GM21717 (cell line): ENCODE measurements at regions not wholly inside any gene's neighbourhood (a gene's known extent, or its start where the extent isn't known, plus 50 kb on each side); places are given as distances from the start of the nearest gene placed in this dataset.

Source experiments
- ATAC-seq: cut with Tn5 transposase; IDR thresholded peaks from one replicate; pipeline ENCODE4 v1.9.1; 2021; ENCODE audit warnings: mild to moderate bottlenecking, moderate library complexity; ENCODE audit not compliant: unreplicated experiment

DNA sequence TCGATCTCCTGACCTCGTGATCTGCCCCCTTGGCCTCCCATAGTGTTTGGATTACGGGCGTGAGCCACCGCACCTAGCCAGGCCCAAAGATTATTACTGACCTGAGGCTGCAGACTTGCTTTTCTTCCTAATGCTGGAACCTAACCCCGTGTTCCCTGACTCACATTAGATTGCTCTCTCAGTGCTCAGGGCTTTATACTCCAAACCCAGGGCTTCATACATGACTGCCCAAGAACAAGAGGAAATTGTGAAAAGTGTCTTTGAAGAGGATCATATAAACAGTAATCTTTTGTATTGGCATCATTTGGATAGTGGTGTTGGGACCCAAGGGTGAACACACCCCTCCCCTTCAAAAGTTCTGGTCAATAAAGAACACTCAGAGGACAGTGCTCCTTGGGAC, 233.3 kb upstream of the TAS2R1 start:
- ATAC-seq: no peak

DNA sequence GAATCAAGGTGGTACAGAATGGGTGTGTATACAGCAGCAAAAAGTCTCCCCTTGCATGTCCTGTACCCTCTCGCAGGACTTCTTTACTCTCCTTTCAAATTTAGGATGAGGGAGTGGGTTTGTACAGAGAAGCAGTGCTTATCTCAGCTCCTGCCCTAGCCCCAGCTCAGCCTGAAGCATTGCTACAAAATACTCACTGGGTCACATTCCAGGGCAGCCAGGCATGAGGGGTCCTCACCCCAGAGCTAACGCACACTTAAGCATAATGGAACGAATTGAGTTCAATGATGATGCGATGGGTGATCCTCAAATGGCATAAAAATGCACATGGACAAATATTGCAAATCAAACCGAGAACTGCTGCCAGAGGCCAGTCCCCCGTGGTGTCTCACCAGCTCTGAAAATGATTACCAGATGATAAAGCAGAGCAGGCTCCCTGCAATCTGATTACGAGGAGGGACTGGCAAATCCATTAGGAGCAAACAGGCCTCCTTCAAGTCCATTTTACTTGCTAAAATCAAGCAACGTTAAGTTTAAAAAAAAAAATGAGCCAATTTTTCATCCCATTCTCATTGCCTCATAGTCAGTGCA, 231.6 kb upstream of the TAS2R1 start:
- ATAC-seq: no peak

DNA sequence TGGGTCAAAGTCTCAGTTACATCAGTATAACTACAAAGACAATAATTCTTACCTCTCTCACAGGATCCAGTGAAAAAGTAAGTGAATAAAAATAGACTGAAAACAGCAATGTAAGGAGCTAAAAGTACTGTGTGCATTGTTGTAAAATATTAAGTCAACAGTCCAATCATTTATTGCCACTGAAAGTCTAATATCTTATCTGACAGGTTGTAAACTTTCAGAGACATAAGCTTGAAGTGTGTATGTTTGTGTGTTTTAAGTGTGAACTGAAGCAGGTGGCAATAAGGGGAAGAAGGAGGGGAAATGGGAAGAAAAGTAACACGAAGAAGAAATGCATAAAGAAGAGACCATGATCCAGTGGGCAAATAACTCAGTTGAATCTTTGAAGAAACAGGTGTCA, 229.7 kb upstream of the TAS2R1 start:
- ATAC-seq: no peak

DNA sequence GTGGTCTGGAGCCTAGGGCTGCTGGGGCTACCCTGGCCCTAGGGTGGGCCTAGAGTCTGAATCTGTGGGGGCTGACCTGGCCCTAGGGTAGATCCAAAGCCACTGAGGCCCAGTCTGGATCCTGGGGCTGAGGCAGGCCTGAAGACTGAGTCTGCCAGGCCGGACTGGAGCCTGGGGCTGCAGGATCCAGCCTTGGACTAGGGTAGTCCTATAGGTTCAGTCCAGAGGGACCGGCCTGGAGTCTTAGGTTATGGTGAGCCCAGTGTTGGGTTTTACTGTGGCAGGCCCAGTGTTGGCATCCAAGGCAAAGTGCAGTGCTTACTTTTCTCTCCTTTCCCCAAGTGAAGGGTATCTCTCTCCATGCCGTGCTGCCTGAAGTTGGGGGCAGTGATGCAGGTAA, 227.9 kb upstream of the TAS2R1 start:
- ATAC-seq: no peak

- no peak for ATAC-seq
Measured at GRCh38 chr5:9853309-9853708, 223.2 kb upstream of the TAS2R1 start.

- ATAC-seq: no peak
Measured at GRCh38 chr5:9852671-9853070, 222.5 kb upstream of the TAS2R1 start.

DNA sequence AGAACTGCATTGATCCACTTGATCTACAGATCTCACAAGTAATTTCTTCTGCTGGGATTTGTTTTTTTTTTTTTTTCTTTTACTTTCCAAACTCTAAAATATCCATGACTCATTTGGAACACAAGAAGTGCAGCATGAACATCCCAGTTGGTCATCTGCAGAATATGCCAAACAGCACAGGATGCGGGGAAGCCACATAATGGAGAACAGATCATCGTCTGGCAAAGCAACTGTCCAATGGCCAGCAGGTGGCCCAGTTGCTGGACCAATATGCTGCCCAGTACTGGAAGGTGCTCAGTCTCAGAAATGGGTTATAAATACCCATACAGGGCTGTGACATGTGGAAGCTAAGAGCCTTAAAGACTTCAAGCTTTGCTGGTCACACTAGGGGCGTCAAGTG, 221.3 kb upstream of the TAS2R1 start:
- no peak for ATAC-seq

- ATAC-seq: no peak
Measured at GRCh38 chr5:9850456-9850855, 220.3 kb upstream of the TAS2R1 start.

GRCh38 chr5:9847631-9848030, 217.5 kb upstream of the TAS2R1 start:
- no peak for ATAC-seq

DNA sequence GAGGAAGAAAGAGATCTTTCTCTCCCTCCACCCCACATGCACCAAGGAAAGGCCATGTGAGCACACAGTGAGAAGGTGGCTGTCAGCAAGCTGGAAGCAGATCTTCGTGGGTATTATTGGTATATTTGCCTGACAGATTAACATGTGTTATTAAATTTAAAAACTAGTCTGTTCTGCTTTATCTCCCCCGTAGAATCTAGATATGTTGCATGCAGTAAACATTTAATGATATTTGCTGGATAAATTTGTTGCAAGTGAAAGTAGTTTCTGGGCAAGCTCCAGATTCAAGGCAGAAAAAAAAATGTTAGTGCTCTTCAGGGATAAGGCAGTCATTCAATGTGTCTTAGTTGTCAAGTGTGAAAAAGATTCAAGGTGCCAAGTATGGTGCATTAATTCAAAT, 215.0 kb upstream of the TAS2R1 start:
- ATAC-seq: no peak

- no peak for ATAC-seq
Measured at GRCh38 chr5:9841516-9842170, 211.5 kb upstream of the TAS2R1 start.

DNA sequence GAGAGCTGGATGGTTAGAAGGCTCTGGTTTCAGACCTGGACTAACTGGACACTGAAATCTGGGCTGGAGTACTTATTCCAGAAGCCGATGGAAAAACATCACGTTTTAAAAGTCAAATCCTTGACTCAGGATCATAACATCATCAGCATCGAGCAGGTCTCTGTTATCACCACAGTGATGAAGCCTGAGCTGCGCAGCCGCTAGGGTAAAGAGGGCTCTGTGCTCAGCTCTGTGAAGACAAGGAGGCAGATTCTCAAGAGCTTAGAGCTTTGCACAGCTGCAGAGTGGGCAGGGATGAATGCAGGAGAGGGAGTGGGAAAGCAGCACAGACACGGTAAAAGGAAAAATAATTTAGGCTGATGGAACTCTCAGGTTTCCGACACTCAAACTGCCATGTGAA, 208.8 kb upstream of the TAS2R1 start:
- ATAC-seq: no peak

- ATAC-seq: no peak
Measured at GRCh38 chr5:9834871-9835770, 205.0 kb upstream of the TAS2R1 start.

DNA sequence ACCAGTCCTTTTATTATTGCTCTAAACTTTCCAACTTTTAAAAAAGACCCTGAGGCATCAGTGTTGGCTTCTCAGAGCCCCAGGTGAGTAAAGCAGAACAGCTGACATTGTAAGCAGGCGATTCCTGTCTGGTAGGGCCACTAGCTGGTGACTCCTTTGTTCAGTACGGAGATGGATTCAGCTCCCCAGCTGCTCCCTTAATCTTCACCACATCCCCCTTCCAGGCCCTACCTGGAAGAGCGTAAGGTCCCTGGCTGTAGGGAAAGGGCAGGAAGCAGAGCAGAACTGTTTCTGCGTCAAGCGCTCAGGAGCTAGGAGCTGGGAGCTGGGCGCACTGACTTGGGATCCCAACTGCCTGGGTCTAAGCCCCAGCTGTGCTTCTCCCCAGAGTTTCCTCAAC, 203.7 kb upstream of the TAS2R1 start:
- ATAC-seq: no peak

- no peak for ATAC-seq
Measured at GRCh38 chr5:9832921-9833320, 202.8 kb upstream of the TAS2R1 start.

- no peak for ATAC-seq
Measured at GRCh38 chr5:9831823-9832222, 201.7 kb upstream of the TAS2R1 start.

DNA sequence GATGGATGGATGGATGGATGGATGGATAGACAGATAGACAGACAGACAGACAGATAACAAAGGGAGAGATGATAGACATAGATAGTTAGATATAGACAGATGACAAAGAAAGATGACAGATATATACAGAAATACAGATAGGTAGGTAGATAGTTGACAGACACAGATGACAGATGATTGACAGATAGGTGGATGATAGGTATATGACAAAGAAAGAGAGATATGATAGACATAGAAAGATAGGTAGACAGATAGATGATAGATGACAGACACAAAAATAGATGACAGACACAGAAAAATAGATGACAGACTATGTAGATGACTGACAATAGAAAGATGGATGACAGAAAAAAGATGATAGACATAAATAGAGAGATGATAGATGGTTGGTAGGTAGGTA, 200.0 kb upstream of the TAS2R1 start:
- no peak for ATAC-seq

- ATAC-seq: no peak
Measured at GRCh38 chr5:9829621-9830020, 199.5 kb upstream of the TAS2R1 start.

GRCh38 chr5:9820691-9821449, 190.7 kb upstream of the TAS2R1 start:
- no peak for ATAC-seq

DNA sequence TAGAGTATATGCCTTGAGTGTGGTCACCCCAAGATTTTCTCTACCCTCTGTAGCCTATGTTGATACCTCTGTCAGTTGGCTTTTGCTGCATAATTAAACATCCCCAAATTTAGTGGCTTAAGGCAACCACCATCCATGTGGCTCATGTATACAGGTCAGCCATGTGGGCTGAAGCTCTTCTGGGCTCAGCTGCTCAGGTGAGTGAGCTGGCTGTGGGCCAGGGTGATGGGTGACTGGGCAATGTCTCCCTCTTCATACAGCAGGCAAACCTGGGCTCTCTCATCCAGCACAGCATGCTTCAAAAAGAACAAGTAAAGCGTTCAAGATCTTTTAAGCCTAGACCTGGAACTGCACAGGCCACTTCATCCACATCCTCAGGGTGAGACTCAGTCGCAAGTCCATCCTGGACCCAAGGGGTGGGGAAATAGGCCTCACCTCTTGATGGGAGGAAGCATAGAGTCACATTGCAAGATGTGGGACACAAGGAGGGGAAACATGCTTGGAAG, 188.2 kb upstream of the TAS2R1 start:
- no peak for ATAC-seq

- no peak for ATAC-seq
Measured at GRCh38 chr5:9817819-9818218, 187.7 kb upstream of the TAS2R1 start.
